ENCODE measurements at regions not wholly inside any gene's neighbourhood (a gene's known extent, or its start where the extent isn't known, plus 50 kb on each side); places are given as distances from the start of the nearest gene placed in this dataset.

GRCh38 chr6:1449896-1450295 is 60.5 kb downstream of the FOXF2 start:
- TF ChIP-seq EZH2phosphoT487 (IDR thresholded peaks at IDR 0.05; ENCODE audit: insufficient read depth, low read depth) (no peak), EZH2 (IDR thresholded peaks at IDR 0.05; ENCODE audit: insufficient read depth, poor library complexity, severe bottlenecking) (no peak)
